ENCODE measurements at regions not wholly inside any gene's neighbourhood (a gene's known extent, or its start where the extent isn't known, plus 50 kb on each side); places are given as distances from the start of the nearest gene placed in this dataset.

DNA sequence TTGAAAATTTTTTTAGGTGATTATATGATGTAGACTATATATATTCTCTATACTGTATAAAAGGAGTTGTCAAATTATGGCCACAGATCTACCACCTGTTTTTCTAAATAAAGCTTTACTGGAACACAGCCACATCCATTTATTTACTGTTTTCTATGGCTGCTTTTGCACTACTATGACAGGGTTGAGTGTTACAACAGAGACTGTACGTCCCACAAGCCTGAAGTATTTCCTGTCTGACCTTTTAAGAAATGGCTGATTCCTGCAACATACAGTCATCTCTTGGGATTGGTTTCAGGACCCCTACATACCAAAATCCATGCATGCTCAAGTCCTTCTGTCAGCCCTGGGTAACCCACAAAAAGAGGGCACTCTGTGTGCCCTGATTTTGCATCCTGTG, 508.3 kb downstream of the TSN start:
- Histone ChIP-seq H3K27me3 (ENCODE audit: insufficient read depth, low read length) (no peaks in the 10 kb centered on the region), H3K36me3 (ENCODE audit: insufficient read depth, low read length) (no peaks in the 10 kb centered on the region), H3K4me3 (ENCODE audit: low read length) (no peak overlapping the region), H3K27ac (ENCODE audit: low read depth, low read length) (no peak overlapping the region), H3K4me1 (ENCODE audit: insufficient read depth, low read length) (no peaks in the 10 kb centered on the region), H3K9ac (ENCODE audit: low read depth, low read length) (no peak overlapping the region), H3K9me3 (ENCODE audit: insufficient read depth, low read depth, low read length) (no peaks in the 10 kb centered on the region)
- WGBS = 84% methylated on average over 1 of the region's 1 CpG

DNA sequence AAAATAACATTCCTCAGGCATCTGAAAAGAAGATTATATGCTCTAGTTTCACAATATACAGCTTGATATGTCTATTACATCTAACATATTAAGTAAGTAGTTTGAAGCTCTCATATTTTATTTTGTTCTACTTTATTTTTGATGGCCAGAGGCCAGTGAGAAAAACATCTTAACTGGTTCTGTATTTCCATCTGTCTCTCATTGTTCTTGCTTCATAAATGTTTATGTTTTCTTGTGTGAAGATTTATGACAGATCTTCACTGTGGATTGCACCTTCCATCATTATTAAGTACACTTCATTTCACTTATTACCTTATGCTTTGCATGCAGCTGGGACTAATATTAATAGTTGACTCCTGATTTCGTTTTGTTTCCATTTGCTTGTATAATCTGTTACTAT, 511.2 kb downstream of the TSN start:
- no peak overlapping the region for H3K9ac ChIP-seq (ENCODE audit: low read depth, low read length)
- H3K36me3 ChIP-seq (ENCODE audit: insufficient read depth, low read length) = no peaks in the 10 kb centered on the region
- no peak overlapping the region for H3K27ac ChIP-seq (ENCODE audit: low read depth, low read length)
- no peaks in the 10 kb centered on the region for H3K4me1 ChIP-seq (ENCODE audit: insufficient read depth, low read length)
- WGBS = no CpG with 5 or more reads among the region's 1 CpG
- no peaks in the 10 kb centered on the region for H3K27me3 ChIP-seq (ENCODE audit: insufficient read depth, low read length)
- H3K9me3 ChIP-seq (ENCODE audit: insufficient read depth, low read depth, low read length) = no peaks in the 10 kb centered on the region
- no peak overlapping the region for H3K4me3 ChIP-seq (ENCODE audit: low read length)

DNA sequence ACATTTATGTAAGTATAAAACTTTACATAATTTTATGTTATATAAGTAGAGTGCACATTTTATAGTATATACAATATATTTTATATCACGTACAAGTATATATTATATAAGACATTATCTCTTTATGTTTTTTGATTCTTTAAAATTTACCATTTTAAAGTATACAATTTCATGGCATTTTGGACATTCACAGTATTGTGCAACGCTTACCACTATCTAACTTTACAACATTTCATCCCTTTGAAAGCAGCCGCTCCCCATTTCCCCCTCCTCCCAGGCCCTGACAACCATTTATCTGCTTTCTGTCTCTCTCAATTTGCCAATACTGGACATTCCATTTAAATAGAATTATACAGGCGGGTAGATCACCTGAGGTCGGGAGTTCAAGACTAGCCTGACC, 512.5 kb downstream of the TSN start:
- no peak overlapping the region for H3K4me3 ChIP-seq (ENCODE audit: low read length)
- WGBS = 98% methylated on average over 4 of the region's 5 CpGs
- H3K4me1 ChIP-seq (ENCODE audit: insufficient read depth, low read length) = no peaks in the 10 kb centered on the region
- H3K27ac ChIP-seq (ENCODE audit: low read depth, low read length) = no peak overlapping the region
- no peaks in the 10 kb centered on the region for H3K27me3 ChIP-seq (ENCODE audit: insufficient read depth, low read length)
- no peak overlapping the region for H3K9ac ChIP-seq (ENCODE audit: low read depth, low read length)
- H3K36me3 ChIP-seq (ENCODE audit: insufficient read depth, low read length) = no peaks in the 10 kb centered on the region
- H3K9me3 ChIP-seq (ENCODE audit: insufficient read depth, low read depth, low read length) = no peaks in the 10 kb centered on the region

DNA sequence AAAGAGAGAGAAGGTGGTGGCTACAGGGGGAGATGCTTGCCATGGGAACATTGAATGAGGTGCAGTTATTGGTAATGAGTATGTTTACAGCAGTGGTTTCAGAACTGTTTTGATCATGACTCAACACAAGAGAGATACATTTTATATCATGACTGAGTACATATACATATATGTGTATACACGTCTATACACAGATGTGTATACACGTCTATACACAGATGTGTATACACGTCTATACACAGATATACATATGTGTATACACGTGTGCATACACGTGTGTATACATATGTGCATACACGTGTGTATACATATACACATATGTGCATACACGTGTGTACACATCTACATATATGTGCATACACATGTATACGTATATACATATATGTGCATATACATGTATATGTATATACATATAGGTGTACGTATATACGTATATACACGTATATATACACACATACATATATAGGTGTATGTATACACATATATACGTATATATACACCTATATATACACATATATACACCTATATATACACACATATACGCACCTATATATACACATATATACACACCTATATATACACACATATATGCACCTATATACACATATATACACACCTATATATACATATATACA, 518.5 kb downstream of the TSN start:
- Histone ChIP-seq H3K36me3 (ENCODE audit: insufficient read depth, low read length) (no peaks in the 10 kb centered on the region), H3K27ac (ENCODE audit: low read depth, low read length) (no peak overlapping the region), H3K9ac (ENCODE audit: low read depth, low read length) (no peak overlapping the region), H3K9me3 (ENCODE audit: insufficient read depth, low read depth, low read length) (peaks cover 4% of the 10 kb centered on the region; the same call in 1 of the 2 replicates), H3K4me1 (ENCODE audit: insufficient read depth, low read length) (no peaks in the 10 kb centered on the region), H3K4me3 (ENCODE audit: low read length) (no peak overlapping the region), H3K27me3 (ENCODE audit: insufficient read depth, low read length) (no peaks in the 10 kb centered on the region)
- WGBS = 100% methylated on average over 5 of the region's 13 CpGs

DNA sequence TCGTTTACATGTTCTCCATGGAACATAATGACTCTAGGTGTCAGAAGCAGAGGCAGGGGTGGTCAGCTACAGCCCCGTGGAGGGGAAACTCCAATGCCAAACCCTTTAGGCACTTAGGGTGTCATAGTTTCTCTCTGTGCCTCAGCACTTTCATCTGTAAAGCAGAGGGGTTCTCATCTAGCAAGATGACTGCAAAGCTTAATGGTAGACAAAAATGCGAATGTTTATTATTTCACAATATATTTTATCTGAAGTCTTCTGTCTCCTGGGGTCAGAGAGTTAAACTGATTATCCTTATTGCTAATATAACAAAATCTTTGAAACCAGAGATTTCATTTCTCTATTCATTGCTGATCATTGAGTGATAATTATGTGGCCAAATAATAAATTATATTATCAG, 522.5 kb downstream of the TSN start:
- Histone ChIP-seq H3K27me3 (ENCODE audit: insufficient read depth, low read length) (no peaks in the 10 kb centered on the region), H3K4me3 (ENCODE audit: low read length) (no peak overlapping the region), H3K4me1 (ENCODE audit: insufficient read depth, low read length) (no peaks in the 10 kb centered on the region), H3K27ac (ENCODE audit: low read depth, low read length) (no peak overlapping the region), H3K36me3 (ENCODE audit: insufficient read depth, low read length) (no peaks in the 10 kb centered on the region), H3K9ac (ENCODE audit: low read depth, low read length) (no peak overlapping the region), H3K9me3 (ENCODE audit: insufficient read depth, low read depth, low read length) (peaks cover 4% of the 10 kb centered on the region; the same call in 1 of the 2 replicates)
- 79% methylated on average over 2 of the region's 3 CpGs for WGBS

DNA sequence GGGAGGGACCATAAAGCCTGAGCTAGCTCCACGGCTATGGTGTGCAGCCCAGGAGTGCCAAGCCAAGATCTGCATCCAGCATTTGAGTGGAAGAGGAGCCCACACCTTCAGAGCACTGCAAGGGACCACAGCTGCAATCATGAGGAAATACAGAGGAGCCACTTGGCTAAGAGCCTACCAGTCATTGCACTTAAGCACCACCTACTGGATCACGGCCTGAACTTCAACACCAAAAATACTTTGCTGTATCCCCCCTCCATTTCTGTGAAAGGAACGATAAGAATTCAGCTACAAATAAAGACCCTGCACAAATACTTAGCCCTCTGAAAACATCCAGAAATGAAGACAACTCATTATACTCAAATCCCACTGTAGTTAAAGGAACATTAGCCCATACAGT, 545.3 kb downstream of the TSN start:
- no peaks in the 10 kb centered on the region; the same call in 1 of the 2 replicates for H3K4me1 ChIP-seq (ENCODE audit: insufficient read depth, low read length)
- peaks cover 30% of the 10 kb centered on the region for H3K9me3 ChIP-seq (ENCODE audit: insufficient read depth, low read depth, low read length)
- H3K9ac ChIP-seq (ENCODE audit: low read depth, low read length) = no peak overlapping the region
- no peak overlapping the region for H3K4me3 ChIP-seq (ENCODE audit: low read length)
- no peak overlapping the region for H3K27ac ChIP-seq (ENCODE audit: low read depth, low read length)
- no peaks in the 10 kb centered on the region for H3K27me3 ChIP-seq (ENCODE audit: insufficient read depth, low read length)
- no peaks in the 10 kb centered on the region for H3K36me3 ChIP-seq (ENCODE audit: insufficient read depth, low read length)
- 82% methylated on average over 3 of the region's 3 CpGs for WGBS

DNA sequence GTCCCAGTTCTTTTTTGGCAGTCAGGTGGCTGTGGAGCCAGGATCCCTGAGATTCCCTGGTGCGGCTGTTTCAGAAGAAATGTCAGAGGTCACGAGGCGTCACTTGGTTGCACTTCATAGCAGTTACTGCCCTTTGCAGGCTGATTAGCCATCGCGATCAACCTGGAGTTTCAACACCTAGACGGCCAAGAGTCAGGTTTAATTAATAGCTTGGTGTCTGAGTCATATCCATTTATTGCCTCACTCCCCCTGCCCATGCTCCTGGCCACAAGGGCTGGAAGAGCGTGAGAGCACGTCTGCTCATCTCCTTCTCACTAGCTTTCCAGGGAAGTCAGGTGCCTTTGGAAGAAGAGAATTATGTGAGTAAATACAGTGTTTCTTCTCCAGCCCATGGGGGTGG, 552.3 kb downstream of the TSN start:
- no peaks in the 10 kb centered on the region for H3K4me1 ChIP-seq (ENCODE audit: insufficient read depth, low read length)
- H3K36me3 ChIP-seq (ENCODE audit: insufficient read depth, low read length) = no peaks in the 10 kb centered on the region
- WGBS = 79% methylated on average over 8 of the region's 8 CpGs
- peaks cover 12% of the 10 kb centered on the region; the same call in 1 of the 2 replicates for H3K9me3 ChIP-seq (ENCODE audit: insufficient read depth, low read depth, low read length)
- H3K27me3 ChIP-seq (ENCODE audit: insufficient read depth, low read length) = no peaks in the 10 kb centered on the region
- H3K27ac ChIP-seq (ENCODE audit: low read depth, low read length) = no peak overlapping the region
- H3K9ac ChIP-seq (ENCODE audit: low read depth, low read length) = no peak overlapping the region
- H3K4me3 ChIP-seq (ENCODE audit: low read length) = no peak overlapping the region

DNA sequence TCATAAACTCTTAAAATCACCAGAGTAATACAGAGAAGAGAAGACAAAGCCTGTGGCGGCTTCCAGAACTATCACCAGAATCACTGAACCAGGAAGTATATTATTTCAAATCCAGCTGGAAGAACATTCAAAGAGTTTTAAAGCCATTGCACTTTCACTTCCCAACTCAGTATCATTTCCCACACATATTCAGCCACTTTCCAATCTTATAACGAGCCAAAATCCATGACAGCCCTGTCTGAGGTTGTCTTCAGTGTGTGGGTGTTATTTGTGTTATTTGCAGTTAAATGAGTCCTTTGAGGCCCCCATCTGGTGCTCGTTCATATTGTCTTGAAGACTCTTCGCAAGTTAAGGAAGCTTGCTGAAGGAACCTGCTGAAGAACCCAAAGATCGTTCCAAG, 559.9 kb downstream of the TSN start:
- no peaks in the 10 kb centered on the region for H3K36me3 ChIP-seq (ENCODE audit: insufficient read depth, low read length)
- no peaks in the 10 kb centered on the region for H3K27me3 ChIP-seq (ENCODE audit: insufficient read depth, low read length)
- H3K9me3 ChIP-seq (ENCODE audit: insufficient read depth, low read depth, low read length) = 0 out of 2 replicates have a peak, but pooled peaks cover 6% of the 10 kb centered on the region
- no peak overlapping the region for H3K4me3 ChIP-seq (ENCODE audit: low read length)
- 87% methylated on average over 5 of the region's 5 CpGs for WGBS
- H3K27ac ChIP-seq (ENCODE audit: low read depth, low read length) = no peak overlapping the region
- no peaks in the 10 kb centered on the region for H3K4me1 ChIP-seq (ENCODE audit: insufficient read depth, low read length)
- H3K9ac ChIP-seq (ENCODE audit: low read depth, low read length) = no peak overlapping the region

DNA sequence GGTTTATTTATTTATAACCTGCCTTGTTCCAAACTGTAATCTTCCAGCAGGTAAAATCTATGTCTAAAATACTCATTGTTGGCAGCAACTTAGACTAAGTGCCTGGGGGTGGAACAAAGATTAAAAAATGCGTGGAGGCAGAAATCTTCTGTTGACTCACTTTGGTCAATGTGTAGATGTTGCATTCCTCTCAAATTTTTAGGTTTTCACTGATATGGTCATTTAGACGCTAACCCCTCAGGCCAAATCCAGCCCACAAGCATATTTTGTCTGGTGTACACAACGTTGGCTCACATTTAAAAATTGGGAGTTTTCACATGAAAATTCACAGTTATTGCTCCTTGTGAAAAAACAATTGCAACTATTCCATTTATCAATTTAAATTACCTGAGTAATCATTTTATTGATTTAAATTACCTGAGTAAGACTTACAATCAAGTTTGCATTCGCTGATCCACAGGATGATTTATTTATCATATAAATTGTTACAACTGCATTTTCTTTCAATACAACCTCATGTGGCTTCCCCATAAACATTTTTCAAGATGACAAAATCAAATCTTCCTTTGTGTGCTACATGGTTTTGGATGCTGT, 564.2 kb downstream of the TSN start:
- Histone ChIP-seq H3K27me3 (ENCODE audit: insufficient read depth, low read length) (no peaks in the 10 kb centered on the region), H3K27ac (ENCODE audit: low read depth, low read length) (no peak overlapping the region), H3K9ac (ENCODE audit: low read depth, low read length) (no peak overlapping the region), H3K9me3 (ENCODE audit: insufficient read depth, low read depth, low read length) (no peaks in the 10 kb centered on the region), H3K36me3 (ENCODE audit: insufficient read depth, low read length) (no peaks in the 10 kb centered on the region), H3K4me3 (ENCODE audit: low read length) (no peak overlapping the region), H3K4me1 (ENCODE audit: insufficient read depth, low read length) (no peaks in the 10 kb centered on the region)
- WGBS = 87% methylated on average over 4 of the region's 4 CpGs

DNA sequence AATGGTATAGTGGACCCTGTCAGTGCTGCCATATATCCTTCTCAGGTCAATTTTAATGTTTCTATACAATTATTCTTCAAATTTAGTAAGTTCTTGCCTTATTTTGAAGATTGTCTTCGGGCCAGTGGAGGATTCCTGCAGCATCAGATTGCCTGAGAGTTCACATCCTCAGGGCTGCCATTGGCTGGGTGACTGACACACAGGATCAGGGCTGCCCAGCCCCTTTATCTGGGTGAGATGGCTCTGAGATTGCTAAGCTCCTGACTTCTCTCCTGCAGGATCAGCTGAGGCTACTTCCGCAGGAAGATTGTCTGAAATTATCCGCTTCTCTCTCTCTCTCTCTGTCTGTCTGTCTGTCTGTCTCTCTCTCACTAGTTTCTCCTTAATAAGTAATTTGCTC, 567.4 kb downstream of the TSN start:
- Histone ChIP-seq H3K4me3 (ENCODE audit: low read length) (no peak overlapping the region), H3K9ac (ENCODE audit: low read depth, low read length) (no peak overlapping the region), H3K4me1 (ENCODE audit: insufficient read depth, low read length) (no peaks in the 10 kb centered on the region), H3K9me3 (ENCODE audit: insufficient read depth, low read depth, low read length) (no peaks in the 10 kb centered on the region), H3K27ac (ENCODE audit: low read depth, low read length) (no peak overlapping the region), H3K36me3 (ENCODE audit: insufficient read depth, low read length) (no peaks in the 10 kb centered on the region), H3K27me3 (ENCODE audit: insufficient read depth, low read length) (no peaks in the 10 kb centered on the region)
- WGBS = 89% methylated on average over 3 of the region's 3 CpGs

DNA sequence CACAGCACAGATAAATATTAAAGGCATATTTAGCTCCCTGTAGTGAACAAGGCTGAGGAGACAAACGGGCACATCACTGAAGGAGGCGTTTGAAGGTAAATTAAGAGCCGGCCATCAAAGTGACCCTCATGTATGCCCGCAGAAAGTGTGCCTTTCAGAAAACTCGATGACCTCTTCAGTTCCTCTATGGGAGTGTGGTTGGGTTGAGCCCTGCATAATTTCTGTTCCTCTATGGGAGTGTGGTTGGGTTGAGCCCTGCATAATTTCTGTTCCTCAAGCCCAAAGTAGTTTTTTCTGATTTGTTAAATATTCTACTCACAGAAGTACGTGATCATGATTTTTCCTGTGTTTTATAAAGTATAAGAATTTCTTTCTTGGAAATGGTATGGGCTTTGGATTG, 568.5 kb downstream of the TSN start:
- H3K36me3 ChIP-seq (ENCODE audit: insufficient read depth, low read length) = no peaks in the 10 kb centered on the region
- no peaks in the 10 kb centered on the region for H3K4me1 ChIP-seq (ENCODE audit: insufficient read depth, low read length)
- no peaks in the 10 kb centered on the region for H3K9me3 ChIP-seq (ENCODE audit: insufficient read depth, low read depth, low read length)
- no peak overlapping the region for H3K9ac ChIP-seq (ENCODE audit: low read depth, low read length)
- 97% methylated on average over 6 of the region's 6 CpGs for WGBS
- H3K27ac ChIP-seq (ENCODE audit: low read depth, low read length) = no peak overlapping the region
- no peaks in the 10 kb centered on the region for H3K27me3 ChIP-seq (ENCODE audit: insufficient read depth, low read length)
- H3K4me3 ChIP-seq (ENCODE audit: low read length) = no peak overlapping the region

DNA sequence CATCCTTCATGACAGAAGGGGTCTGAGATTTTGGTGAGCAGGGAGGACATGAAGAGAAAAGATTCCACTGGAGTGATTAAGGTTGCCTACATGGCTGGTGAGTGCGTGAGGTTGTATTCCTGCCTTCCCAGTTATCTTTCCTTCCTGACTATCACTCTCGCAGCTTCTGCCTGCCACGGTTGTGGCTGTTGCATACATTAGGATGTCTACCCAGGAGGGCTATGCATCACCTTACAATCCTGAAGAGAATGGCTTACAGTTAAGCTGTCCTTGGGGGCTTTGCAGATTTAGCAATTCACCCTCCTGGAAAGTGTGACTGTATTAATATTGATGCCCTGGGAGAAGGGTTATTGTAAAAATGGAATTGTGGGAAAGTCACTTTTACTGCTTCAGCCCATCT, 571.0 kb downstream of the TSN start:
- 46% methylated on average over 3 of the region's 3 CpGs for WGBS
- no peaks in the 10 kb centered on the region for H3K27me3 ChIP-seq (ENCODE audit: insufficient read depth, low read length)

More for the DNA sequence above, 571.0 kb downstream of the TSN start:
- Histone ChIP-seq H3K4me3 (ENCODE audit: low read length) (no peak overlapping the region), H3K4me1 (ENCODE audit: insufficient read depth, low read length) (no peaks in the 10 kb centered on the region), H3K27ac (ENCODE audit: low read depth, low read length) (no peak overlapping the region), H3K9me3 (ENCODE audit: insufficient read depth, low read depth, low read length) (no peaks in the 10 kb centered on the region), H3K9ac (ENCODE audit: low read depth, low read length) (no peak overlapping the region), H3K36me3 (ENCODE audit: insufficient read depth, low read length) (no peaks in the 10 kb centered on the region)
